Esophagus squamous epithelium (tissue), 5 donors: ENCODE measurements at regions not wholly inside any gene's neighbourhood (a gene's known extent, or its start where the extent isn't known, plus 50 kb on each side); places are given as distances from the start of the nearest gene placed in this dataset.

Experiments used
- DNase-seq: peaks from one replicate; lab custom pipeline; 2025; lab: John Stamatoyannopoulos, UW
- H3K27ac ChIP-seq, 4 donors: fragments of 200-600 bp; sonication (generic); one replicate each; pipeline ENCODE4 v1.5.1; 2016 to 2019; ENCODE audit warnings: mild to moderate bottlenecking in 1 of 4
- H3K27me3 ChIP-seq, 4 donors: fragments of 200-600 bp; sonication (generic); 1 replicate in 3 of 4; 2 replicates in 1 of 4; pipeline versions ENCODE4 v1.5.1 to v1.6.0; 2017 to 2021; ENCODE audit warnings: antibody characterized with exemption in 1 of 4
- H3K36me3 ChIP-seq, 3 donors: fragments of 200-600 bp; sonication (generic); one replicate each; pipeline ENCODE4 v1.5.1; 2016 to 2019
- H3K4me1 ChIP-seq, 3 donors: fragments of 200-600 bp; sonication (generic); one replicate each; pipeline ENCODE4 v1.5.1; 2017 to 2019
- H3K4me3 ChIP-seq, 4 donors: fragments of 200-600 bp; sonication (generic); 1 replicate in 3 of 4; 2 replicates in 1 of 4; pipeline ENCODE4 v1.5.1; 2016 to 2019; ENCODE audit warnings: mild to moderate bottlenecking in 2 of 4, moderate library complexity in 1 of 4
- H3K9me3 ChIP-seq, 3 donors: fragments of 200-600 bp; sonication (generic); one replicate each; pipeline ENCODE4 v1.5.1; 2016 to 2019
- CTCF ChIP-seq, 6 experiments: fragments of 450-650 bp in 4 of 6; fragments of 200-600 bp in 2 of 6; sonication (generic) in 2 of 6; IDR thresholded peaks; one replicate each; pipeline ENCODE4 v1.5.1; 2016 to 2019; ENCODE audit warnings: antibody characterized with exemption in 6 of 6, mild to moderate bottlenecking in 4 of 6, moderate library complexity in 4 of 6
- POLR2A ChIP-seq, 4 donors: fragments of 450-650 bp; IDR thresholded peaks; one replicate each; pipeline ENCODE4 v1.6.1; 2017; ENCODE audit warnings: antibody characterized with exemption in 4 of 4, mild to moderate bottlenecking in 4 of 4, moderate library complexity in 3 of 4
- WGBS, 2 donors: methylation state at CpG; one replicate each; pipeline ENCODE4 v1.1.5; 2018; 5-methylcytosine and 5-hydroxymethylcytosine counted together
- intact Hi-C: fragments of 100-400 bp; cut with DNase I; formaldehyde crosslinking; loops from one replicate; pipeline ENCODE4 v1.15.0; 2022
- donor health status: DM: yes; HTN: yes; CAD: no.

- Histone ChIP-seq H3K9me3 (no peaks in the 10 kb centered on the region), H3K4me1 (peaks cover 0 to 7% (median 0%) of the 10 kb centered on the region in 3 donors), H3K36me3 (no peaks in the 10 kb centered on the region), H3K4me3 (no peak overlapping the region), H3K27me3 (no peaks in the 10 kb centered on the region), H3K27ac (no peak overlapping the region)
- intact Hi-C loops = no loop called here
- no peak for DNase-seq
- TF ChIP-seq POLR2A (IDR thresholded peaks at IDR 0.05) (no peak), CTCF (IDR thresholded peaks at IDR 0.05) (no peak)
- 47 to 54% methylated on average over 2 of the region's 2 CpGs for WGBS, 2 donors
Measured at GRCh38 chr2:181139831-181140230, 159.4 kb downstream of the UBE2E3 start.

GRCh38 chr2:181140414-181140813 is 160.0 kb downstream of the UBE2E3 start:
- 25 to 29% methylated on average over 1 of the region's 1 CpG for WGBS, 2 donors
- Histone ChIP-seq H3K36me3 (no peaks in the 10 kb centered on the region), H3K4me3 (no peak overlapping the region), H3K9me3 (no peaks in the 10 kb centered on the region), H3K27me3 (no peaks in the 10 kb centered on the region), H3K27ac (no peak overlapping the region), H3K4me1 (peaks cover 0 to 7% (median 0%) of the 10 kb centered on the region in 3 donors)
- no peak for DNase-seq
- TF ChIP-seq CTCF (IDR thresholded peaks at IDR 0.05) (no peak), POLR2A (IDR thresholded peaks at IDR 0.05) (no peak)
- intact Hi-C loops = no loop called here

- 25 to 33% methylated on average over 1 of the region's 1 CpG for WGBS, 2 donors
- Histone ChIP-seq H3K4me3 (no peak overlapping the region), H3K27ac (no peak overlapping the region), H3K9me3 (no peaks in the 10 kb centered on the region), H3K27me3 (no peaks in the 10 kb centered on the region), H3K4me1 (peaks cover 0 to 7% (median 0%) of the 10 kb centered on the region in 3 donors), H3K36me3 (no peaks in the 10 kb centered on the region)
- no peak for TF ChIP-seq POLR2A (IDR thresholded peaks at IDR 0.05)
- TF ChIP-seq CTCF (IDR thresholded peaks at IDR 0.05) = no peak
- no peak for DNase-seq
- intact Hi-C loops = no loop called here
Measured at GRCh38 chr2:181140928-181141327, 160.5 kb downstream of the UBE2E3 start.

GRCh38 chr2:181141676-181142075 is 161.3 kb downstream of the UBE2E3 start:
- Histone ChIP-seq H3K27ac (no peak overlapping the region), H3K4me3 (no peak overlapping the region), H3K4me1 (peaks cover 0 to 7% (median 0%) of the 10 kb centered on the region in 3 donors), H3K9me3 (no peaks in the 10 kb centered on the region), H3K27me3 (no peaks in the 10 kb centered on the region), H3K36me3 (no peaks in the 10 kb centered on the region)
- no peak for DNase-seq
- TF ChIP-seq POLR2A (IDR thresholded peaks at IDR 0.05) = no peak
- no peak for TF ChIP-seq CTCF (IDR thresholded peaks at IDR 0.05)
- intact Hi-C loops = no loop called here
- 81 to 83% methylated on average over 2 of the region's 2 CpGs for WGBS, 2 donors

GRCh38 chr2:181142514-181142913 is 162.1 kb downstream of the UBE2E3 start:
- no peak overlapping the region for H3K27ac ChIP-seq
- H3K27me3 ChIP-seq = no peaks in the 10 kb centered on the region
- no peak for DNase-seq
- TF ChIP-seq CTCF (IDR thresholded peaks at IDR 0.05) (no peak), POLR2A (IDR thresholded peaks at IDR 0.05) (no peak)
- 54 to 56% methylated on average over 4 of the region's 4 CpGs for WGBS, 2 donors
- no peaks in the 10 kb centered on the region for H3K36me3 ChIP-seq
- peaks cover 0 to 7% (median 0%) of the 10 kb centered on the region in 3 donors for H3K4me1 ChIP-seq
- no peaks in the 10 kb centered on the region for H3K9me3 ChIP-seq
- intact Hi-C loops = no loop called here
- H3K4me3 ChIP-seq = no peak overlapping the region
